Trophoblast cell (in vitro differentiated cells and primary cell): ENCODE measurements at regions not wholly inside any gene's neighbourhood (a gene's known extent, or its start where the extent isn't known, plus 50 kb on each side); places are given as distances from the start of the nearest gene placed in this dataset.
"Not testable (repeated sequence)": the region's sequence is repeated elsewhere in the genome, so short reads cannot be mapped to it uniquely, and the experiment has no call there.

ENCODE experiments used
- DNase-seq, 2 donors: peaks; one replicate each; pipeline ENCODE4 v3.0.0-alpha.2; 2016
- H2AFZ ChIP-seq: 2 replicates; pipeline ENCODE4 v1.6.1; 2013; ENCODE audit warnings: low read length, moderate library complexity, mild to moderate bottlenecking; ENCODE audit not compliant: insufficient read depth, poor library complexity
- H2AK5ac ChIP-seq: 2 replicates; pipeline ENCODE4 v1.6.1; 2013; ENCODE audit warnings: mild to moderate bottlenecking, low read length
- H2BK120ac ChIP-seq: 2 replicates; pipeline ENCODE4 v1.6.1; 2013; ENCODE audit warnings: low read length, mild to moderate bottlenecking, moderate library complexity; ENCODE audit not compliant: insufficient read depth, poor library complexity
- H2BK12ac ChIP-seq: 2 replicates; pipeline ENCODE4 v1.6.1; 2013; ENCODE audit warnings: mild to moderate bottlenecking, low read length, moderate library complexity
- H2BK5ac ChIP-seq: 2 replicates; pipeline ENCODE4 v1.6.1; 2013; ENCODE audit warnings: low read length, low read depth, moderate library complexity, mild to moderate bottlenecking; ENCODE audit not compliant: poor library complexity
- H3K14ac ChIP-seq: 2 replicates; pipeline ENCODE4 v1.6.1; 2013; ENCODE audit warnings: mild to moderate bottlenecking, low read length
- H3K18ac ChIP-seq: 2 replicates; pipeline ENCODE4 v1.6.1; 2013; ENCODE audit warnings: mild to moderate bottlenecking, low read length
- H3K23ac ChIP-seq: 2 replicates; pipeline ENCODE4 v1.6.1; 2013; ENCODE audit warnings: low read length
- H3K27ac ChIP-seq: 2 replicates; pipeline ENCODE4 v1.5.1; 2013; ENCODE audit warnings: low read depth, mild to moderate bottlenecking, inconsistent platforms, low read length, moderate library complexity
- H3K27me3 ChIP-seq: 2 replicates; pipeline ENCODE4 v1.6.1; 2013; ENCODE audit warnings: inconsistent platforms, mild to moderate bottlenecking, low read length, moderate library complexity; ENCODE audit not compliant: insufficient read depth
- H3K36me3 ChIP-seq, 2 experiments: 1 replicate in 1 of 2; 2 replicates in 1 of 2; pipeline ENCODE4 v1.6.1; 2013; ENCODE audit warnings: low read length in 2 of 2, mild to moderate bottlenecking in 2 of 2, moderate library complexity in 1 of 2; ENCODE audit not compliant: insufficient read depth in 2 of 2, control insufficient read depth in 1 of 2
- H3K4ac ChIP-seq: 2 replicates; pipeline ENCODE4 v1.6.1; 2013; ENCODE audit warnings: low read depth, mild to moderate bottlenecking, low read length, moderate library complexity
- H3K4me1 ChIP-seq, 2 experiments: 1 replicate in 1 of 2; 2 replicates in 1 of 2; pipeline ENCODE4 v1.6.1; 2013; ENCODE audit warnings: low read length in 2 of 2, mild to moderate bottlenecking in 2 of 2, moderate library complexity in 1 of 2; ENCODE audit not compliant: insufficient read depth in 2 of 2, control insufficient read depth in 1 of 2
- H3K4me2 ChIP-seq: 2 replicates; pipeline ENCODE4 v1.6.1; 2013; ENCODE audit warnings: inconsistent platforms, mild to moderate bottlenecking, low read length, moderate library complexity
- H3K4me3 ChIP-seq: 2 replicates; pipeline ENCODE4 v1.5.1; 2013; ENCODE audit warnings: mild to moderate bottlenecking, low read depth, low read length, inconsistent platforms
- H3K79me1 ChIP-seq: one replicate; pipeline ENCODE4 v1.6.1; 2013; ENCODE audit warnings: low read length
- H3K79me2 ChIP-seq: 2 replicates; pipeline ENCODE4 v1.6.1; 2013; ENCODE audit warnings: low read length, mild to moderate bottlenecking; ENCODE audit not compliant: control insufficient read depth, insufficient read depth, poor library complexity
- H3K9ac ChIP-seq: 2 replicates; pipeline ENCODE4 v1.6.1; 2013; ENCODE audit warnings: mild to moderate bottlenecking, low read length
- H3K9me3 ChIP-seq: 2 replicates; pipeline ENCODE4 v1.6.1; 2013; ENCODE audit warnings: low read depth, mild to moderate bottlenecking, control low read depth, inconsistent platforms, low read length; ENCODE audit not compliant: insufficient read depth
- H4K12ac ChIP-seq: 2 replicates; pipeline ENCODE4 v1.6.1; 2013; ENCODE audit warnings: low read depth, mild to moderate bottlenecking, low read length, moderate library complexity
- H4K8ac ChIP-seq: 2 replicates; pipeline ENCODE4 v1.6.1; 2013; ENCODE audit warnings: low read depth, mild to moderate bottlenecking, low read length, moderate library complexity
- H4K91ac ChIP-seq: one replicate; pipeline ENCODE4 v1.6.1; 2013; ENCODE audit warnings: low read depth, mild to moderate bottlenecking, low read length, moderate library complexity
- whole genome bisulfite sequencing: extraction: QIAGEN DNeasy Blood & Tissue Kit; methylation state at CpG from one replicate; pipeline ENCODE4 v1.1.7; 2013; ENCODE audit warnings: missing lambda C conversion rate; ENCODE audit not compliant: insufficient read length, insufficient coverage; ENCODE audit errors: extremely low coverage; 5-methylcytosine and 5-hydroxymethylcytosine counted together

- H3K23ac ChIP-seq, result no peak overlapping the region
- no peak overlapping the region for H3K4me3 ChIP-seq
- H4K91ac ChIP-seq, result no peak overlapping the region
- no peak overlapping the region for H3K4me2 ChIP-seq
- H3K4ac ChIP-seq, result no peak overlapping the region
- no peak overlapping the region for H2BK5ac ChIP-seq
- no peaks in the 10 kb centered on the region for H3K79me2 ChIP-seq
- no peak overlapping the region for H3K27ac ChIP-seq
- DNase-seq, result no peak
- WGBS, result no CpG with 5 or more reads among the region's 6 CpGs
- no peak overlapping the region for H4K8ac ChIP-seq
- H2BK120ac ChIP-seq, result no peak overlapping the region
- H3K36me3 ChIP-seq, result no peaks in the 10 kb centered on the region
- H3K27me3 ChIP-seq, result no peaks in the 10 kb centered on the region
- peaks cover 4% of the 10 kb centered on the region for H3K9me3 ChIP-seq
- H3K79me1 ChIP-seq, result no peaks in the 10 kb centered on the region
- H3K18ac ChIP-seq, result no peak overlapping the region
- no peak overlapping the region for H2BK12ac ChIP-seq
- H2AK5ac ChIP-seq, result no peak overlapping the region
- H3K14ac ChIP-seq, result no peak overlapping the region
- no peak overlapping the region for H3K9ac ChIP-seq
- H4K12ac ChIP-seq, result no peak overlapping the region
- H2AFZ ChIP-seq, result no peak overlapping the region
- no peaks in the 10 kb centered on the region for H3K4me1 ChIP-seq
Measured at GRCh38 chr19:30263830-30264381, 108.3 kb upstream of the ZNF536 start.

GRCh38 chr19:30265918-30266317 lies 106.3 kb upstream of the ZNF536 start:
- not testable (repeated sequence) for H3K9ac ChIP-seq, H3K79me2 ChIP-seq, H3K18ac ChIP-seq, H4K91ac ChIP-seq, H4K8ac ChIP-seq, H2AFZ ChIP-seq, H3K27me3 ChIP-seq, DNase-seq, H3K14ac ChIP-seq, H3K27ac ChIP-seq, H3K4me3 ChIP-seq, H4K12ac ChIP-seq, H3K4ac ChIP-seq, H2AK5ac ChIP-seq, H2BK12ac ChIP-seq, H2BK120ac ChIP-seq, H3K23ac ChIP-seq, H3K4me1 ChIP-seq, H3K9me3 ChIP-seq, H3K79me1 ChIP-seq, H3K36me3 ChIP-seq, H2BK5ac ChIP-seq, H3K4me2 ChIP-seq
- no CpG with 5 or more reads among the region's 2 CpGs for WGBS

DNA sequence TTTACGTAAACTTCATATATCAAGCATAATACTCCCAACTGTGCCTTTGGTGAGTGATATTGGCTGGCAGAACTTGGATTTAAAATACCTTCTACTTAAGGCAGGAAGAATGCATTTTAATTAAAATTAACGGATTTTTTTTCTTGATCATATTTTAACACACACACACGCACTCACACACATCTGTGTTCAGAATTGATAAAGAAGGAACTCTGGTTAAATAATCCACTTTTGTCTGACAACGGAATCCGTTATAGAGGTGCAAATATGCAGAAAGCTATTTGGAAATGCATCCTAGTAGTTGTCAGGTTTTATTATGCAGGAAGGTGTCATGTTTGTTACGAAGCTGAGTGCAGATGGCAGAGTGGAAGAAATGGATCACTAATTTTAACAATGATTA lies 105.5 kb upstream of the ZNF536 start:
- H3K14ac ChIP-seq, result no peak overlapping the region
- H3K27me3 ChIP-seq, result no peaks in the 10 kb centered on the region
- no peaks in the 10 kb centered on the region for H3K36me3 ChIP-seq
- no peak overlapping the region for H3K18ac ChIP-seq
- no peaks in the 10 kb centered on the region for H3K79me2 ChIP-seq
- H4K8ac ChIP-seq, result no peak overlapping the region
- no peak overlapping the region for H2BK5ac ChIP-seq
- no peak overlapping the region for H2AK5ac ChIP-seq
- no peak overlapping the region for H2BK12ac ChIP-seq
- no peak overlapping the region for H3K4me3 ChIP-seq
- H3K4ac ChIP-seq, result no peak overlapping the region
- WGBS, result no CpG with 5 or more reads among the region's 6 CpGs
- H3K23ac ChIP-seq, result no peak overlapping the region
- H3K27ac ChIP-seq, result no peak overlapping the region
- no peaks in the 10 kb centered on the region for H3K4me1 ChIP-seq
- no peak overlapping the region for H4K12ac ChIP-seq
- no peak for DNase-seq
- H3K9me3 ChIP-seq, result peaks cover 3% of the 10 kb centered on the region
- H2AFZ ChIP-seq, result no peak overlapping the region
- H3K9ac ChIP-seq, result no peak overlapping the region
- no peak overlapping the region for H3K4me2 ChIP-seq
- H4K91ac ChIP-seq, result no peak overlapping the region
- H2BK120ac ChIP-seq, result no peak overlapping the region
- H3K79me1 ChIP-seq, result no peaks in the 10 kb centered on the region

GRCh38 chr19:30267332-30267731 lies 104.9 kb upstream of the ZNF536 start:
- Histone ChIP-seq H3K4me2 (no peak overlapping the region), H2AFZ (no peak overlapping the region), H2BK5ac (no peak overlapping the region), H2AK5ac (no peak overlapping the region), H3K4me3 (no peak overlapping the region), H3K23ac (no peak overlapping the region), H3K27ac (no peak overlapping the region), H3K79me1 (no peaks in the 10 kb centered on the region), H4K12ac (no peak overlapping the region), H3K4ac (no peak overlapping the region), H4K8ac (no peak overlapping the region), H3K9ac (no peak overlapping the region), H3K14ac (no peak overlapping the region), H3K36me3 (no peaks in the 10 kb centered on the region), H3K9me3 (peaks cover 2% of the 10 kb centered on the region), H3K79me2 (no peaks in the 10 kb centered on the region), H3K4me1 (no peaks in the 10 kb centered on the region), H4K91ac (no peak overlapping the region), H3K27me3 (no peaks in the 10 kb centered on the region), H3K18ac (no peak overlapping the region), H2BK120ac (no peak overlapping the region), H2BK12ac (no peak overlapping the region)
- no peak for DNase-seq
- no CpG with 5 or more reads among the region's 3 CpGs for WGBS
